Tibial artery (tissue), 4 donors: ENCODE measurements at regions not wholly inside any gene's neighbourhood (a gene's known extent, or its start where the extent isn't known, plus 50 kb on each side); places are given as distances from the start of the nearest gene placed in this dataset.

ENCODE experiments used
- DNase-seq, 2 donors: peaks; one replicate each; pipeline ENCODE4 v3.0.0-alpha.2; 2019
- H3K27ac ChIP-seq, 2 donors: fragments of 200-600 bp; sonication (generic) in 1 of 2; 1 replicate in 1 of 2; 2 replicates in 1 of 2; pipeline ENCODE4 v1.5.1; 2018 to 2019; ENCODE audit warnings: mild to moderate bottlenecking in 1 of 2
- H3K27me3 ChIP-seq, 2 donors: fragments of 200-600 bp; sonication (generic) in 1 of 2; one replicate each; pipeline versions ENCODE4 v1.5.1 to v1.6.0; 2016 to 2019
- H3K36me3 ChIP-seq, 3 donors: fragments of 200-600 bp; sonication (generic) in 2 of 3; one replicate each; pipeline ENCODE4 v1.5.1; 2016 to 2019; ENCODE audit warnings: mild to moderate bottlenecking in 2 of 3
- H3K4me1 ChIP-seq, 4 donors: fragments of 200-600 bp; sonication (generic) in 2 of 4; 1 replicate in 3 of 4; 2 replicates in 1 of 4; pipeline ENCODE4 v1.5.1; 2016 to 2019
- H3K4me3 ChIP-seq, 2 donors: fragments of 200-600 bp; sonication (generic) in 1 of 2; 1 replicate in 1 of 2; 2 replicates in 1 of 2; pipeline ENCODE4 v1.5.1; 2018 to 2019; ENCODE audit warnings: mild to moderate bottlenecking in 2 of 2
- H3K9me3 ChIP-seq, 3 donors: fragments of 200-600 bp; sonication (generic) in 1 of 3; one replicate each; pipeline ENCODE4 v1.5.1; 2016 to 2019
- intact Hi-C: fragments of 100-400 bp; cut with DNase I; formaldehyde crosslinking; loops from one replicate; pipeline ENCODE4 v1.15.0; 2023; ENCODE audit warnings: low total_unique reads
- TF ChIP-seq, protein P1 (sequence below), 2 experiments: fragments of 200-600 bp in 1 of 2; fragments of 450-650 bp in 1 of 2; IDR thresholded peaks; one replicate each; pipeline ENCODE4 v1.5.1; 2017 to 2019; ENCODE audit warnings: antibody characterized with exemption in 2 of 2, mild to moderate bottlenecking in 1 of 2, moderate library complexity in 1 of 2

DNA sequence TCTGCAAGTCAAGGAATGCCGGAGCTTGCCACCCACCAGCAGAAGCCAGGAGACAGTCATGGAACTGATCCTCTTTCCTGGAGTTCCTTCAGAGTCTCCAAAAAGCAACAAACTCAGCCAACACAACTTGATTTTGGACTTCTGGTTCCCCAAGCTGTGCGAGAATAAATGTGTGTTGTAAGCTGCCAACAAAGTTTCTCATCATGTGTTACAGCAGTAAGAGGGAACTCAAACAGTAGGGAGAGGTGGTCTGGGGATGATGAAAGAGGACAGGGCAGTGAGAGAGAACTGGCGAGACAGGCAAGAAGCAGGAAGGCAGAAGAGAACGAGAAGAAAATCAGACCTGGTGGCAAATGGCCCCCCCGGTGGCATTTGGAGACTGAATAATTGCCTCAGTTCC lies 204.9 kb downstream of the MAF start:
- no peaks in the 10 kb centered on the region for H3K4me1 ChIP-seq

DNA sequence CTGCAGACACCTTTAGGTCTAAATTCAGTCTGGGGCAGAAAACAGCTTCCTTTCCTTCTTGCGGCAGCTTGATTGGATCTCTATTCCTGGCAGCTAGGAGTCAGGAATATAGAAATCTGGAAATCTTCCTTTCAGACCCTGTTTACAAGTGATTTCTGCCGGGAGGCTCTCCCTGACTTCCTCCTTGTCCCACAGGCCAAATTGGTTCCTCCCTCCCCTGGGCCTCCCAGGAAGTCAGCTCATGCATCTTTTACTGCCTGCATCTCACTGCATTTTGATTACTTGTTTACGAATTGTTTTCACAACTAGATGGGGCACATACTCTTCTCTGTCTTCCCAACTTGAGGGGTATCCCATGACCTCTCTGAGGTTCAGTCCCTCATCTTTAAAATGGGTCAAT lies 206.3 kb downstream of the MAF start:
- DNase-seq, result no peak

More for the DNA sequence above, 204.9 kb downstream of the MAF start:
- Histone ChIP-seq H3K36me3 (no peaks in the 10 kb centered on the region), H3K4me3 (no peak overlapping the region), H3K27me3 (no peaks in the 10 kb centered on the region), H3K9me3 (no peaks in the 10 kb centered on the region), H3K27ac (no peak overlapping the region)
- no peak for DNase-seq
- TF ChIP-seq, protein P1, sequence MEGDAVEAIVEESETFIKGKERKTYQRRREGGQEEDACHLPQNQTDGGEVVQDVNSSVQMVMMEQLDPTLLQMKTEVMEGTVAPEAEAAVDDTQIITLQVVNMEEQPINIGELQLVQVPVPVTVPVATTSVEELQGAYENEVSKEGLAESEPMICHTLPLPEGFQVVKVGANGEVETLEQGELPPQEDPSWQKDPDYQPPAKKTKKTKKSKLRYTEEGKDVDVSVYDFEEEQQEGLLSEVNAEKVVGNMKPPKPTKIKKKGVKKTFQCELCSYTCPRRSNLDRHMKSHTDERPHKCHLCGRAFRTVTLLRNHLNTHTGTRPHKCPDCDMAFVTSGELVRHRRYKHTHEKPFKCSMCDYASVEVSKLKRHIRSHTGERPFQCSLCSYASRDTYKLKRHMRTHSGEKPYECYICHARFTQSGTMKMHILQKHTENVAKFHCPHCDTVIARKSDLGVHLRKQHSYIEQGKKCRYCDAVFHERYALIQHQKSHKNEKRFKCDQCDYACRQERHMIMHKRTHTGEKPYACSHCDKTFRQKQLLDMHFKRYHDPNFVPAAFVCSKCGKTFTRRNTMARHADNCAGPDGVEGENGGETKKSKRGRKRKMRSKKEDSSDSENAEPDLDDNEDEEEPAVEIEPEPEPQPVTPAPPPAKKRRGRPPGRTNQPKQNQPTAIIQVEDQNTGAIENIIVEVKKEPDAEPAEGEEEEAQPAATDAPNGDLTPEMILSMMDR (IDR thresholded peaks at IDR 0.05), result no peak
- intact Hi-C loops, result no loop called here

DNA sequence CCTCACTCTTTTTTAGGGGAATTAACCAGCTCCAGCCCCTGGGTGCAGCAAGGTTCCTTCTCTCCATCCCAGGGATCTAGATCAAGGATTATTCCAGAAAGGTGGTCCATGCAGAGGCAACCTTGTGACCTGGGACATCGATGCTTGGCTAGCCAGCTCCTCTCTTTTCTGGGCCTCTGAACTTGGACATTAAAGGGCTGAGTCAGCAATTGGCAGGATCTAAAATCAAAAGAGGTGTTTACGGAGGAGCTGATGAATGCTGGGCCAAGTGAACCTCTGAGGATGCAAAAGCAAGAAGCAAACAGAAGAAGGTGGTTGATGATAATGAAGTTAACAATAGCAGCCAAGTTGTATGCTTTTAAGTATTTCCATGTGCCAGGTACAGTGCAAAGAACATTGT lies 207.0 kb downstream of the MAF start:
- Histone ChIP-seq H3K4me1 (no peaks in the 10 kb centered on the region), H3K27me3 (no peaks in the 10 kb centered on the region), H3K36me3 (no peaks in the 10 kb centered on the region), H3K27ac (no peak overlapping the region), H3K9me3 (no peaks in the 10 kb centered on the region), H3K4me3 (no peak overlapping the region)
- no peak for DNase-seq
- intact Hi-C loops, result no loop called here
- TF ChIP-seq, protein P1 (IDR thresholded peaks at IDR 0.05), result no peak

More for the DNA sequence above, 206.3 kb downstream of the MAF start:
- intact Hi-C loops, result no loop called here
- Histone ChIP-seq H3K27ac (no peak overlapping the region), H3K4me3 (no peak overlapping the region), H3K4me1 (no peaks in the 10 kb centered on the region), H3K9me3 (no peaks in the 10 kb centered on the region), H3K36me3 (no peaks in the 10 kb centered on the region), H3K27me3 (no peaks in the 10 kb centered on the region)
- TF ChIP-seq, protein P1 (IDR thresholded peaks at IDR 0.05), result no peak

DNA sequence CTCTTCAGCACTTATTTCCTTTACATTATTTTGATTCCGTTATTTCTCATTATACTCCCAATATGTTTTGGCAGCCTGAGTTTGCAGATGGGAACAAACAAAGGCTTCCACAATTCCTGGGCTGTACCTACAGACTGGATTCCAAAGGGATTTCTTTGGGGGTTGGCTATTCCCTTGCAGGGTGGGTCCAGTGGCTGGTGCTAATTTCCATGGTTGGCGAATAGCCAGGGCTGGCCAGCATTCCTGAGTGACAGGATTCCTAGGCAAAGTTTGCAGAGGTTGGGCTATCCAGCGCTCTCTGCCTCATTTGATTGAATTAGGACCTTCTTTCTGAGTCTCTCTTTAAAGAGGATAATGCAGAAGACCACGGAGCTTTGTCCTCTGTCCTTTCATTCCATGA lies 207.4 kb downstream of the MAF start:
- Histone ChIP-seq H3K4me1 (no peaks in the 10 kb centered on the region), H3K36me3 (no peaks in the 10 kb centered on the region), H3K9me3 (no peaks in the 10 kb centered on the region), H3K27ac (no peak overlapping the region), H3K27me3 (no peaks in the 10 kb centered on the region), H3K4me3 (no peak overlapping the region)
- TF ChIP-seq, protein P1 (IDR thresholded peaks at IDR 0.05), result no peak
- no peak for DNase-seq
- intact Hi-C loops, result no loop called here

DNA sequence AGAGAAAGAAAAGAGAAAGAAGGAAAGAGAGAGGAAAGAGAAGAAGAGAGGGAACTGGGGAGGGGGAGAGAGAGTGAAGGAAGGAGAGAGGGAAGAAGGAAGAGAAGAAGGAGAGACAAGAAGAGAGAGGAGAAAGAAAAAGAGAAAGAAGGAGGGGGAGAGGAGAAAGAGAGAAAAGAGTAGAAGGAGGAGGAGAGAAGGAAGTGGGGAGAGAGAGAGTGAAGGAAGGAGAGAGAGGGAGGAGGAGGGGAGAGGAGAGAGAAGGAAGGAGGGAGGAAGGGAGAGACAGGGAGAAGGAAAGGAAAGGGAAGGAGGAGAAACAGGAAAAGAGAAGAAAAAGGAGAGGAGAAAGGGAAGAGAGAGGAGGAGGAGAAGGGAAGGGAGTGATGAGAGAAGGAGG lies 208.5 kb downstream of the MAF start:
- no peaks in the 10 kb centered on the region for H3K9me3 ChIP-seq
- H3K27ac ChIP-seq, result no peak overlapping the region
- no peaks in the 10 kb centered on the region for H3K36me3 ChIP-seq
- TF ChIP-seq, protein P1 (IDR thresholded peaks at IDR 0.05), result no peak
- DNase-seq, result no peak
- H3K27me3 ChIP-seq, result no peaks in the 10 kb centered on the region
- intact Hi-C loops, result no loop called here
- H3K4me3 ChIP-seq, result no peak overlapping the region
- H3K4me1 ChIP-seq, result no peaks in the 10 kb centered on the region

DNA sequence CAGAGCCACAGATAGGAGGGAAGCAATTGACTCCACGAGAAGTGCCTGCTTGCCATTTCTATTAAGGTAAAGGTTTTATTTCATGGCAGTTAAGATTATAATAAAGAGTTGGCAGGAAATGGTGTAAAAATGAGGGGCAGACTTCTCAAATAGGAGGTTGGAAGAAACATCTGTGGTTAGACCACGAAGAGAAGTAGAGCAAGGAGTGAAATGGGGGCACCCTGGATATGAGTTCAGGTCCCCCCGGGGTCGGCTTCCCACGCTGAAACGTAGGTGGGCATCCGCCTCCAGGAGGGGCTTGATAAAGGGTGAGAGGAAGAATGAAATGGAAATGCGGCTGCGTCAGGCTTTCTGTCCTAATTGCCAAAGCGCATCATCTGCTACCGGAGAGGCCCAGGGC lies 209.1 kb downstream of the MAF start:
- no peaks in the 10 kb centered on the region for H3K27me3 ChIP-seq
- H3K4me3 ChIP-seq, result no peak overlapping the region
- no peaks in the 10 kb centered on the region for H3K9me3 ChIP-seq
- H3K4me1 ChIP-seq, result no peaks in the 10 kb centered on the region
- TF ChIP-seq, protein P1 (IDR thresholded peaks at IDR 0.05), result no peak
- no peak for DNase-seq
- intact Hi-C loops, result no loop called here
- H3K36me3 ChIP-seq, result no peaks in the 10 kb centered on the region
- H3K27ac ChIP-seq, result no peak overlapping the region
